ENCODE measurements at regions not wholly inside any gene's neighbourhood (a gene's known extent, or its start where the extent isn't known, plus 50 kb on each side); places are given as distances from the start of the nearest gene placed in this dataset.

DNA sequence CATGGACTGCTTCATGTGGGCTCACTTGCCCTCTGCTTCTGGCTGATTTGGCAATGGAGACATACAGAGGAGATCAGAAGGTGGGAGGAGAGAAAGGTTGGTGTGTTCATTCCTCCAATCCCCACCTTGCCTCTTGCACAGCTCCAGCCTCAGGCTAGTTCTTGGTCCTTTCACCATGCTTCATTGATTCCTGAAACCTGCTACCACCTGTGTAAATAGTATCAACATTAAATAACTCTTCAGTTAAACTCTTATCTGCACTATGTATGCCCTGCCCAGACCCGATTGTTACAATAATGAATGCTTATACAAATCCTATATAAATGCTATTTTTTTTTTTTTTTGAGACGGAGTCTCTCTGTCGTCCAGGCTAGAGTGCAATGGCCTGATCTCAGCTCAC is 174.5 kb downstream of the CD83 start:
- TF ChIP-seq, protein P1, sequence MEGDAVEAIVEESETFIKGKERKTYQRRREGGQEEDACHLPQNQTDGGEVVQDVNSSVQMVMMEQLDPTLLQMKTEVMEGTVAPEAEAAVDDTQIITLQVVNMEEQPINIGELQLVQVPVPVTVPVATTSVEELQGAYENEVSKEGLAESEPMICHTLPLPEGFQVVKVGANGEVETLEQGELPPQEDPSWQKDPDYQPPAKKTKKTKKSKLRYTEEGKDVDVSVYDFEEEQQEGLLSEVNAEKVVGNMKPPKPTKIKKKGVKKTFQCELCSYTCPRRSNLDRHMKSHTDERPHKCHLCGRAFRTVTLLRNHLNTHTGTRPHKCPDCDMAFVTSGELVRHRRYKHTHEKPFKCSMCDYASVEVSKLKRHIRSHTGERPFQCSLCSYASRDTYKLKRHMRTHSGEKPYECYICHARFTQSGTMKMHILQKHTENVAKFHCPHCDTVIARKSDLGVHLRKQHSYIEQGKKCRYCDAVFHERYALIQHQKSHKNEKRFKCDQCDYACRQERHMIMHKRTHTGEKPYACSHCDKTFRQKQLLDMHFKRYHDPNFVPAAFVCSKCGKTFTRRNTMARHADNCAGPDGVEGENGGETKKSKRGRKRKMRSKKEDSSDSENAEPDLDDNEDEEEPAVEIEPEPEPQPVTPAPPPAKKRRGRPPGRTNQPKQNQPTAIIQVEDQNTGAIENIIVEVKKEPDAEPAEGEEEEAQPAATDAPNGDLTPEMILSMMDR (IDR thresholded peaks at IDR 0.05) = no peak
- no peak for TF ChIP-seq POLR2A (IDR thresholded peaks at IDR 0.05)

Measured in body of pancreas (tissue), 4 donors.